GM21576 (cell line): ENCODE measurements at regions not wholly inside any gene's neighbourhood (a gene's known extent, or its start where the extent isn't known, plus 50 kb on each side); places are given as distances from the start of the nearest gene placed in this dataset.
"Not testable (repeated sequence)": the region's sequence is repeated elsewhere in the genome, so short reads cannot be mapped to it uniquely, and the experiment has no call there.

Experiments used
- ATAC-seq: cut with Tn5 transposase; IDR thresholded peaks from one replicate; pipeline ENCODE4 v1.9.1; 2021; ENCODE audit warnings: mild to moderate bottlenecking, moderate library complexity; ENCODE audit not compliant: unreplicated experiment

- not testable (repeated sequence) for ATAC-seq
Measured at GRCh38 chr20:47845382-47845977, 60.2 kb upstream of the SULF2 start.

- ATAC-seq: not testable (repeated sequence)
Measured at GRCh38 chr20:47844568-47844906, 59.3 kb upstream of the SULF2 start.

GRCh38 chr20:47843886-47844567 lies 58.7 kb upstream of the SULF2 start:
- ATAC-seq: no peak

- ATAC-seq: not testable (repeated sequence)
Measured at GRCh38 chr20:47842950-47843349, 57.7 kb upstream of the SULF2 start.

- ATAC-seq: not testable (repeated sequence)
Measured at GRCh38 chr20:47842004-47842403, 56.7 kb upstream of the SULF2 start.

GRCh38 chr20:47836256-47836817 lies 51.1 kb upstream of the SULF2 start:
- not testable (repeated sequence) for ATAC-seq
